A549 (cell line): ENCODE measurements at regions not wholly inside any gene's neighbourhood (a gene's known extent, or its start where the extent isn't known, plus 50 kb on each side); places are given as distances from the start of the nearest gene placed in this dataset.

Experiments used
- BHLHE40 ChIP-seq: IDR thresholded peaks from 2 replicates; pipeline ENCODE4 v1.6.1; 2012; ENCODE audit warnings: low read depth, low read length, inconsistent platforms
- CTCF ChIP-seq: fragments of >200 bp; sonication (Bioruptor Twin); formaldehyde crosslinking; IDR thresholded peaks from 3 replicates; pipeline ENCODE4 v1.5.1; 2016
- EP300 ChIP-seq, 2 experiments: fragments of >200 bp; sonication (Bioruptor Twin); formaldehyde crosslinking; IDR thresholded peaks; 2 replicates in 1 of 2; 3 replicates in 1 of 2; pipeline ENCODE4 v1.6.1; 2016 to 2017
- ESRRA ChIP-seq: fragments of 150-350 bp; IDR thresholded peaks from 2 replicates; pipeline ENCODE4 v1.6.1; 2014; ENCODE audit warnings: mild to moderate bottlenecking, low read length, borderline replicate concordance
- NFE2L2 ChIP-seq: fragments of 150-350 bp; conservative IDR thresholded peaks from 2 replicates; pipeline ENCODE4 v1.6.1; 2014; ENCODE audit warnings: low read length
- RAD21 ChIP-seq, 2 experiments: fragments of >200 bp in 1 of 2; sonication (Bioruptor Twin) in 1 of 2; formaldehyde crosslinking in 1 of 2; IDR thresholded peaks in 1 of 2; conservative IDR thresholded peaks in 1 of 2; 2 replicates in 1 of 2; 3 replicates in 1 of 2; pipeline ENCODE4 v1.6.1; 2012 to 2018; ENCODE audit warnings: inconsistent platforms in 1 of 2
- RARB ChIP-seq: fragments of 250-450 bp; sonication (Bioruptor Pico); IDR thresholded peaks from 2 replicates; pipeline ENCODE4 v1.8.0; 2021; ENCODE audit warnings: mild to moderate bottlenecking, moderate library complexity

GRCh38 chr6:170207586-170208181 lies 83.2 kb downstream of the DLL1 start:
- TF ChIP-seq ESRRA (no peak), CTCF (no peak), BHLHE40 (no peak), NFE2L2 (no peak), RAD21 (conservative IDR thresholded peaks at IDR 0.05 in 1 of 2, IDR thresholded peaks at IDR 0.05 in 1 of 2) (no peak), EP300 (IDR thresholded peaks at IDR 0.05) (no peak), RARB (CRISPR knock-in tag) (no peak)
